HFF-Myc (cell line): ENCODE measurements at regions not wholly inside any gene's neighbourhood (a gene's known extent, or its start where the extent isn't known, plus 50 kb on each side); places are given as distances from the start of the nearest gene placed in this dataset.

Experiments used
- DNase-seq: peaks from one replicate; pipeline ENCODE4 v3.0.0-alpha.2; 2011; ENCODE audit warnings: low read depth; ENCODE audit errors: extremely low read depth
- H3K4me3 ChIP-seq: replicated peaks from 2 replicates; pipeline ENCODE4 v1.5.1; 2011; ENCODE audit warnings: low read depth, mild to moderate bottlenecking, control low read depth, low read length
- TF ChIP-seq, protein P1 (sequence below): IDR thresholded peaks from 2 replicates; pipeline ENCODE4 v1.5.1; 2012; ENCODE audit warnings: mild to moderate bottlenecking, low read depth, low read length, control low read depth; ENCODE audit errors: missing control alignments

DNA sequence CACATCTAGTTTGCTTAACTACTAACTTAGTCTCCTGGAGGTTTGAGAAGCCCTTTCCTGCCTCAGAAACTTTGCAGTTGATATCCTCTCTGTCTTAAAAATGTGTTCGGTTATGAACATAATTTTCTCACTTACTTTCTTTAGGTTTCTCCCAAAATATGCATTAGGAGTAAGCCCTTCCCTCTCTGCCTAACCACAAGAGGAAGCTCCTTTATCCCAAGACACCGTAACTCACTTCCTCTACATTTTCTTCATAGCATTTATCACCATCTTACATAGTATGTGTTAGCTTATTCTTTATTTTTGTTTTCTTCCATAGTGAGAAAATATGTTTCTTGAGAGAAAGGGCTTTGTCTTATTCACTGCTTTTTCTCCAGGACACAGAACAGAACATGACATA is 952.5 kb upstream of the ATXN8OS start:
- no peak overlapping the region for H3K4me3 ChIP-seq

DNA sequence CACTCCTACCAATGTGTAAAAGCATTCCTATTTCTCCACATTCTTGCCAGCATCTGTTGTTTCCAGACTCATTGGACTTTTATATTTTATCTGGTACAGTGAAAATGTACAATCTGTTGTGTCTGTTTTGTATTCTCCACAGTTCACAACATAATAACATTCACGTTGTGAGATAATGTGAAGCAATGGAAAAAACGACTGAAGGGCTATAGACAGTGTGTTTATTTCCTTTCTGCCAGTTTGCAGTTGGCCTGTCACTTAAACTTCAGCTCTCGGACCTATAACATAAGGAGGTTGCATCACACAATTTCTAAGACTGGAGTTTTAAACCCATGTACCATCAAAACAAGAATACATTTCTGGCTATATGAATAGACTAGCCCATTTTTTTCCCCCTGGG is 965.5 kb upstream of the ATXN8OS start:
- TF ChIP-seq, protein P1, sequence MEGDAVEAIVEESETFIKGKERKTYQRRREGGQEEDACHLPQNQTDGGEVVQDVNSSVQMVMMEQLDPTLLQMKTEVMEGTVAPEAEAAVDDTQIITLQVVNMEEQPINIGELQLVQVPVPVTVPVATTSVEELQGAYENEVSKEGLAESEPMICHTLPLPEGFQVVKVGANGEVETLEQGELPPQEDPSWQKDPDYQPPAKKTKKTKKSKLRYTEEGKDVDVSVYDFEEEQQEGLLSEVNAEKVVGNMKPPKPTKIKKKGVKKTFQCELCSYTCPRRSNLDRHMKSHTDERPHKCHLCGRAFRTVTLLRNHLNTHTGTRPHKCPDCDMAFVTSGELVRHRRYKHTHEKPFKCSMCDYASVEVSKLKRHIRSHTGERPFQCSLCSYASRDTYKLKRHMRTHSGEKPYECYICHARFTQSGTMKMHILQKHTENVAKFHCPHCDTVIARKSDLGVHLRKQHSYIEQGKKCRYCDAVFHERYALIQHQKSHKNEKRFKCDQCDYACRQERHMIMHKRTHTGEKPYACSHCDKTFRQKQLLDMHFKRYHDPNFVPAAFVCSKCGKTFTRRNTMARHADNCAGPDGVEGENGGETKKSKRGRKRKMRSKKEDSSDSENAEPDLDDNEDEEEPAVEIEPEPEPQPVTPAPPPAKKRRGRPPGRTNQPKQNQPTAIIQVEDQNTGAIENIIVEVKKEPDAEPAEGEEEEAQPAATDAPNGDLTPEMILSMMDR: no peak
- H3K4me3 ChIP-seq: no peak overlapping the region
- DNase-seq: no peak

More for the DNA sequence above, 952.5 kb upstream of the ATXN8OS start:
- no peak for DNase-seq
- TF ChIP-seq, protein P1: no peak

DNA sequence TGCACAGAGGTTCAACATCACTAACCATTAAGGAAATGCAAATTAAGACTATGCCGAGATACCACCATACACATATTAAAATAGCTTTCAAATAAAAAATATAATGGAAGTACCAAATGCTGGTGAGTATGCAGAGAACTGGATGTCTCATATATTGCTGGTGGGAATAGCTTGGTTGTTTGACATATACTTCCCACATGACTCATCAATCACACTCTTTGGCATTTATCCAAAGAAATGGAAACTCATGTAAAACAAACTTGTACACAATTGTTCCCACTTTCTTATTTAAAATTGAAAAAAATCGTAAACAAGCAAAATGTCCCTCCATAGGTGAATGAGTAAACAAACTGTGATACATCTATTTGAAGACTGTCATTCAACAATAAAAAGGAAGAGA is 982.6 kb upstream of the ATXN8OS start:
- no peak overlapping the region for H3K4me3 ChIP-seq
- no peak for DNase-seq
- TF ChIP-seq, protein P1: no peak

DNA sequence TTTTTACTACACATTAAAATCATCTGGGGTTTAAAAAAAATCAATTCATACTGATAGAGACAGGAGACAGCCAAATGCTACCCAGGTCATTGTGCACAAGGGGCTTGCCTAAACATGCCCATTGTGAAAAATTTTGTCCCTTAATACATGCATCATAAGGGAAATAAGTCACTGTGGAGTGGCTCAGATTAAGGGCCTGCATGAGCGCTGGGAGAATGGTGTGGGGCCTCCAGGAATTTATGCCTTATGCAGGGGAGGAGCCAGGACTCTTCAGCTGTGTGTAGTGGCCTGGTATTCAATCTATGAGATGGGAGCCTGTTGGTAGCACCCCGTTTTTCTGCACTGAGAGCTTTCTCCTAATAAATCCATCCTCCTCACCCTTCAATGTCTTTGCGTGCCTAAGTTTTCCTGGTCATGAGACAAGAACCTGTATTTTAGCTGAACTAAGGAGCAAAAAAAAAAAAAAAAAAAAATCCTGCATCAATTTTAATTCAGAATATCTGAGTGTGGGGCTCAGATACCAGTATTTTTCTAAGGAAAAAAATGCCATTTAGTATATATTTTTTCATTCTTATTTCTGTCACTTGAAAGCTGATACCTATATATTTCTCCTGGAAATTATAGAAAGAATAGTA is 997.6 kb upstream of the ATXN8OS start:
- no peak overlapping the region for H3K4me3 ChIP-seq
- TF ChIP-seq, protein P1: no peak
- no peak for DNase-seq

DNA sequence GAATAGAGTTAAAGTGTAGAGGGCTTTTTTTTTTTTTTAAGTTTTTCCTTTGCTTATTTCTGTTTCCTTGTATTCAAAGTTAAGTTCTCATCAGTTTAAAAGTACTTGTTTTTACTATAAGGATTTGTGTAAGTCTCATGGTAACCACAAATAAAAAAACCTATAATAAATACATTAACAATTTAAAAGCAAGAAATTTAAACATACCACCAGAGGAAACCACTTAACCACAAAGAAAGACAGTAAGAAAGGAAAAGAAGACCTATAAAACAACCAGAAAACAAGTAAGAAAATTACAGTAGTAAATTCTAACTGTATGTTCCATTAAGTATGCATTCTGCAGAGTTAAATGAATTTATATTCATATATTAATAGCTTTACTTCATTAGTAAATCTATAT is 999.1 kb upstream of the ATXN8OS start:
- no peak for DNase-seq
- TF ChIP-seq, protein P1: no peak
- no peak overlapping the region for H3K4me3 ChIP-seq

DNA sequence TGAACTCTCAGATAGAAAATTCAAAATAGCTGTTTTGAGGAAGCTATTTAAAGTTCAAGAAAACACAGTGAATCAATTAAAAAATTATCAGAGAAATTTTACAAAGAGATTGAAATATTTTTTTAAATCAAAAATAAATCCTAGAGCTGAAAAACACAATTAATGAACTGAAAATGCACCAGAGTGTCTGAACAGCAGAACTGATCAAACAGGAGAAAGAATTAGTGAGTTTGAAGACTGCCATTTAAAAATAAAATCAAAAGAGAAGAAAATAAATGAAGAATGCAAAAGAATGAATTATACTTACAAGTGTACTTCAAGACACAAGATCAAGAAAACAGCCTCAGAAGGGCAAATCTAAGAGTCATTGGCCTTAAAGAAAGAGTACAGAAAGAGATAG is 1000.2 kb upstream of the ATXN8OS start:
- TF ChIP-seq, protein P1: no peak
- no peak overlapping the region for H3K4me3 ChIP-seq
- DNase-seq: no peak

DNA sequence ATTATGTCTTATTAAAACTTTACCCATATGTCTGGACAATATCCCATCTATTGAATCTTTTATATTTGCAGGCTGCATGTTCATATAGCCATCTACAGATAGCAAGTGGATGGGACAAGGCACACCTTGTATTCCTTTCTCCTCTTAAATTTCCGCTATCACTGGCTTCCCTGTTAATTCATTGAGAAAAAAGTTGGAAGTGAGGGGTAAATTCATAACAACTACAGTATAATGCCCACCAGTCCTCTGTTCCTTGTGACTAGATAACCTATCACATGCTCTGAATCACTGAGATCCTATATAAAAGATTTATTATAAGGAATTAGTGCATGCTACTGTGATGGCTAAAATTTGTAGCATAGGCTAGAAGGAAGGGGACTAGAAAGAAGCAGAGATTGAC is 1005.8 kb upstream of the ATXN8OS start:
- H3K4me3 ChIP-seq: no peak overlapping the region
- TF ChIP-seq, protein P1: no peak
- no peak for DNase-seq
